HG03521 (cell line): ENCODE measurements at regions not wholly inside any gene's neighbourhood (a gene's known extent, or its start where the extent isn't known, plus 50 kb on each side); places are given as distances from the start of the nearest gene placed in this dataset.
"Not testable (repeated sequence)": the region's sequence is repeated elsewhere in the genome, so short reads cannot be mapped to it uniquely, and the experiment has no call there.

Experiments
- ATAC-seq: cut with Tn5 transposase; IDR thresholded peaks from one replicate; pipeline ENCODE4 v1.9.1; 2021; ENCODE audit warnings: mild to moderate bottlenecking, moderate library complexity; ENCODE audit not compliant: unreplicated experiment

DNA sequence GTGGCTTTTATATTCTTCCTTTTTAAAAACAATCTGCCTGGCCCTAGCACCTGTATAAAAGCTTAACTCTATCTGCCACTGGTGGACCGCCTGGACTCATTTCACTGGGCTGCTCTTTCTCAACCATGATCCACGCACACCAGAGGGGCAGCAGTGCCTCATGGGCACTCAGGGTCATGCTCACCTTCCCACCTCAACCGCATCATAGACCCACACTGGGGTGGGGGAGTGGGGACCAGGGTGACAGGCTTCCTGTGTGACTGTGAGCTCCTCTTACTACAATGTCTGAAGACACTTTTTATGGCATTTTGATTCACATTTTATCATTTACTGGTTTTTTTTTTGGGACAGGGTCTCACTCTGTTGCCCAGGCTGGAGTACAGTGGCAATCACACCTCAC is 4038.8 kb upstream of the TPTE start:
- ATAC-seq: not testable (repeated sequence)

DNA sequence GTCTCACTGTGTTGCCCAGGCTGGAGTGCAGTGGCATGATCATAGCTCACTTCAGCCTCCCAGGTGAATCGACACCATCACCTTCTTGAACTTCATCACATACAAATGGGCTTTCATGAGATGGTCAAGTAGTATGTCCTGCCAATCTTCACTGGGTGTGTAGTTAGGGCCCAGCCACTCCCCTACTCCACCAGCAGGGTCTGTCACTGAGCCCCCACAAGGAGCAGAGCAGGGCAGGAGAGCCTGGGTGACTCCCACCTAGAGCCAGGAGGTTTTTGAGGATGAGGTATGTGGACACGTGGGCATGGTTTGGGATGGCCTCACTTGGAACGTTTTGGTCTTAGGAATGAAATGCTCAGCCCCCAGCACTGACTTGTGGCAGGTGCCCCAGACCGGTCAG is 4037.7 kb upstream of the TPTE start:
- not testable (repeated sequence) for ATAC-seq

DNA sequence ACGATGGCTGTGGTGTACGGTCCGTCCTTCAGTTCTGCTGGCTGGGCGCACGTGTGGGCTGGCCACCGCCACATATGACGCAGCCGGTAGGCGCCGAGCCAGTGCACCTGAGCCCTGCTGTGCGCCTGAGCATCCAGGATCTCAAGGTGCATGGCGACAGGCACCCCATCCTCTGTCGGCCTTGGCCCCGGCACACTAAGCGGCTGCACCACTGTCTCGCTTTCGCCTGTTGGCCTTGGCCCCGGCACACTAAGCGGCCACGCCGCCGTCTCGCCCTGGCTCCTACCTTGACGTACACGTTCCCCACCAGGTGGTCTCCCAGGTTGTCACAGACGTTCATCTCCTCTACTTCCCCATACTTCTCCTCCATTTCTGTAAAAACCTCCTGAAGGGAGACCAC is 4034.6 kb upstream of the TPTE start:
- not testable (repeated sequence) for ATAC-seq

DNA sequence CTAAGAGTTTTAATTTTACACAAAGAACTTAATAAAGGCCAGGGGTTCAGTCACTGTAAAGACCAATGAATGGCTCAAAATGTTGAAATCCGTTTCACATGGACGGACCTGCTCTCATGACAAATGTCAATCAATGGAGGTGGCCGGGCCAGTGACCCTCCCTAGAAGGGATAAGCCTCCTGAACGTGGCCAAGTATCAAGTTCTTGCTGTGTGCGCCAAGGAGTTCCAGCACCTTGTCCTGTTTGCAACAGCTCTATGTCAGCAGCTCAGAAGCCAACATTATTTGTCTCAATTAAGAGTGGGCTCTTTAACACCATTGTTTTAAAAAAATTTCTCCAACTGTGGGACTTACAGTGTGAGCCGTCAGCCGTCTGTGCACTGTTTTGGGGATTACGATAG is 4028.7 kb upstream of the TPTE start:
- ATAC-seq: not testable (repeated sequence)

DNA sequence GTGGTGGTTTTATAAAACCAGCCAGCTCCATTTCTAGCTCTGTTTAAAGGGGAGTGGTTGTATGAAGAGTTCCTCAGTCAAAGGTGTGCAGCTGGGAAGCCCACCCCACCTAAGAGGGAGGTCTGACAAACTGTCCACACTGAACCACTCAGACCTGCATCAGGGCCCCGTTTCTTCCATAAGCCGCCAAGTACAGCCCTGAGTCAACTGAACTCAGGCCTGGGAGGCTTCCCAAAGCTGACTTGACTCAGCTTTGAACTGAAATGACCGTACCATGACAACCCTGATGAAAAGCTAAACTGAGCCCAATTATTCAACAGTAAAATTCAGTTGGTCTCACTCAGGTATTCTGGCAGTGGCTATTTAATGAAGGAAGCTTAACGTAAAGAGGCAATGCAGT is 4027.4 kb upstream of the TPTE start:
- ATAC-seq: not testable (repeated sequence)

DNA sequence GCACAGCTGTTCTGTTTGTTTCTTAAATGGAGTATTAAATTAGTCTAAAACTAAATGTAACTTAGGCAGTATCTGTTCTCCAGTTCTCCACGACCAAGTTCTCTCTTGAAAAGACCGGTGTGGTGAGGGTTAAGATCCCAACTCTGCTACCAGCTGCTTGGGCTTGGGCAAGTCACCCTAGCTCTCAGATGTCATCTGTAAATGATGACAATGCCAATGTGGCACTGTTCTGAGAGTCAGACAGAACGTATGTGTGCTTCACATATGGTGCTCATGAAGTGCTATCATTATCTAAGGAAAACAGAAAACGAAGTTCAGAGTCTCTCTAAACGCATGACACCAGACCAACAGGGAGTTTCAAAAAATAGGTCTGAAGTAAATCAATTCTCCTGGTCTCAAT is 4025.0 kb upstream of the TPTE start:
- not testable (repeated sequence) for ATAC-seq

DNA sequence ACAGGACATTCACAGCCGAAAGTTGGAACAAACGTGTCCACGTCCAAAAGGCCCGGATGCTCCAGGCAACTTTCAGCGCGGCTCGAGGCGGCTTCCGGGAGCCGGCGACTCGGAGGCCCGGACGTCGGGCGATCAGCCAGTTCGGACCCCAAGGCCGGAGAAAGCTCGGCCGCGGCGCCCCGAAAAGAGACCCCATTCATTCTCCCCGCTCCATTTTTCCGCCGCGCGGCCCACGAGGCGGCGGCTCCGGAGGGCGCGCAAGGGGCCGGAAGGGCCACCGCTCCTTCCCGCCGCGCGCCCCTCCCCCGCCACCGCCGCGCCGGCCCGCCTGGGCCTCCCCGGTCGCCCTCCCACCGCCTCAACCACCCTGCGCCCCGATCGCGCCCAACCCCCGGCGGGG is 4022.7 kb upstream of the TPTE start:
- peak; percentile 5 for ATAC-seq

DNA sequence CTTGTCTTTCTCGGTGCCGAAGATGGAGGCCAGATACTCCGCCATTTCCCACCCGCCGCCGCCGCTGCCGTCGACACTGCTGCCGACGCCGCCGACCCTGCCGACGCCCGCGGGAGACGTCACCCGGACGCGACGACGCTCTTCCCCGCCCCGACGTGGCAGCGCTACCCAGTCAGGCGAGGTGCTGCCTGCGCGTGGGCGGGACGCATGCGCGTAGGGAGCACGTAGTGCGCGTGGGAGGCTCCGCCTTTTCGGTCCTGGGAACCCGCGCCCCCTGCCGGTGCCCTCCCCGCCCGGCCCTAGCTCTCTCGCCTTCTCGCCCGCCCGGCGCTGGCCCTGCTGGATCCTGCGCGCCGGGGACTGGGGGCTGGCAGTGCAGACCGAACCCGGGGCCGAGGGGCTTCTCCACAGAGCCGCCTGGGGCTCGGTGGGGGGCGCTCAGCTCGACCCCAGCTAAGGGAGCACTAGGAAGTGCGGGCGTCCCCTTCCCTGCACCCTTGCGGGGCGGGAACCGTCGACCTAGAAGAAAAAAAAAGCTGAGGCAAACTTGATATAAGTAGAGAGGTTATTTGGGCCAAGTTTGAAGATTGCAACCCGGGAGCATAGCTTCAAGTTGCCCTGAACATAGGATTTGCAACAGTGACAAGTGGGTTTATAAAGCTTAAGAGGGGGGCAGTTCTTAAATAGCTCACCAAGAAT is 4022.1 kb upstream of the TPTE start:
- ATAC-seq: peak; percentile 68

DNA sequence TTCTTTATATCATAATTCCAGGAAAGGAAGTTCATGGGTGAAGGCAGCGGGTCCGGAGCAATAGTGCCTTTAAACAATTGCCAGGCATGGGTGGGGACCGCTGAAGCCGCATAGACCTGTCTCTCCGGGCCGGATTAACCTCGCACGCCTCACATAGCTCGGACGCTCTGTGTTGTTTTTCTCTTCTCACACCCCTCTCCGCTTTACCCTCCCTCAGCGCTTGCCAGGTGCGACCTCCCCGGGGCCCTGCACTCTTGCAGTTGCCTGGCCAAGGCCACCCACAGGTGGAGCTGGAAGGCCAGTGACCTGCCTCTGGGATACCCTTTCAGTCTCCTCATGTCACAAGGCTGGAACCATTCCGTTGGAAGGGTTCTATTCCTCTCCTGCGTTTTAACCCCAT is 4021.5 kb upstream of the TPTE start:
- ATAC-seq: not testable (repeated sequence)

DNA sequence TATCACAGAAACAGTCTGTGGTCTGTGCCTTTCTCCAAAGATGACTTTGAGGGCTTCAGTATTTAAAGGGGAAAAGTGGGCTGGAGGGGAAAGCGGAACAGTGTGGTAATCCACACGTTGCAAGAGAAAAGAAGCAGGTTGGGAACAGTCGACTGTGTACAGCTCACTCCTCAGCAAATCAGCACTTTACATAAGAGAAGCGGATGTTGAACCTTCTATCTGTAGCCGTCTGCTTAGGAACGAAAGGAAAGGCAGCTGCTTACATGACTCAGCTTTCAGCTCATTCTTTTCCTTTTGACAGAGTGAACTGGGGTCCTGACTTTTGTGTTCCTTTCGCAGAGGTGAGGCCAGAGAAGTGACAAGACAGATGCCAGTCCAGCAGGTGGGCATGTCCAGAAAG is 4020.7 kb upstream of the TPTE start:
- ATAC-seq: not testable (repeated sequence)

DNA sequence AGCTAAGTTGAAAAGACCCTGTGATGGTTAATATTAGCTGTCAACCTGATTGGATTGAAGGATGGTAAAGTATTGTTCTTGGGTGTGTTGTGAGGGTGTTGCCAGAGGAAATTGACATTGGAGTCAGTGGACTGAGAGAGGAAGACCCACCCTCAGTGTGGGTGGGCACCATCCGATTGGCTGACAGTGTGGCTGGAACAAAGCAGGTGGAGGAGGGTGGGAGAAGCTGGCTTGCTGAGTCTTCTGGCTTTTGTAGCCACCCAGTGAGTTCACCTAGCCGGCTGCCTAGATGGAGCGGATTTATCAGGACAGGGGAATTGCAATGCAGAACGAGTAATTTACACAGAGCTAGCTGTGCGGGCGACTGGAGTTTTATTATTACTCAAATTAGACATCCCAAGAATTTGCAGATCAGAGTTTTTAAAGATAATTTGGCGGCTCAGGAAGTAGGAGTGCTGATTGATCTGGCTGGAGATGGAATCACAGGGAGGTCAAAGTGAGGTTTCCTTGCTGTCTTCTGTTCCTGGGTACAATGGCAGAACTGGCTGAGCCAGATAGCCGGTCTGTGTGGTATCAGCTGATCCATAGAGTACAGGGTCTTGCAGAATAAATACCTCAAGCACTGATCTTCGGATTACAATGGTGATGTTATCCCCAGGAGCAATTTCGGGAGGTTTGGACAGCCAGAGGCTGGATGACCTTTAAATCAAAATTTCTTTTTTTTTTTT is 4015.1 kb upstream of the TPTE start:
- ATAC-seq: not testable (repeated sequence)

DNA sequence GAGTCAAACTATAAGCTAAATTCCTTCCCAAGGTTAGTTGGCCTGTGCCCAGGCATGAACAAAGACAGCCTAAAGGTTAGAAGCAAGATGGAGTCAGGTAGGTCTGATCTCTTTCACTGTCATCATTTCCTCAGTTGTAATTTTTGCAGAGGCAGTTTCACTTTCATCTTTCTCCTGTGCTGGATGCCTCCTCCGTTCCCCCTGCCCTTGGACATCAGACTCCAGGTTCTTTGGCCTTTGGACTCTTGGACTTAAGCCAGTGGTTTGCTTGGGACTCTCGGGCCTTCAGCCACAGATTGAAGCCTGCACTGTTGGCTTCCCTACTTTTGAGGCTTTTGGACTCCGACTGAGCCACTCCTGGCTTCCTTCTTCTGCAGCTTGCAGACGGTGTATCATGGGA is 4013.8 kb upstream of the TPTE start:
- ATAC-seq: not testable (repeated sequence)

DNA sequence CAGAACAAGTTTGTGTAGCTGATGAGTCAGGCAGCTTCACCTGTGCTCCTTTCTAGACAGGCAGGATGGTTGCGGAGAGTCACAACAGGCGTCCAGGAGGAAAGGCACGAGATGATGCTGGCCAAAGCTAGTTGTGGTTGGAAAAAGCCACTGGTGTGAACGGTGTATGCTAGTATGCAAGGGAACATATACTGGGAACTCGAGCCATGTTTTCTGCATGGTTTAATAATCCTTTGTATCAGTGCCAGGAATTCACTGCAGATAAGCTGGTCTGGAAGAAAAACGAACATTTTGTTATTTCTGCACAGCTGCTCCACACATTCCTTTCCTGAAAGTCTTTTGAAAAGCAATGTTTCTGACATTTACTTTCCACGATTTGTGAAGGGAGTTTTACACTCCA is 3999.6 kb upstream of the TPTE start:
- not testable (repeated sequence) for ATAC-seq

DNA sequence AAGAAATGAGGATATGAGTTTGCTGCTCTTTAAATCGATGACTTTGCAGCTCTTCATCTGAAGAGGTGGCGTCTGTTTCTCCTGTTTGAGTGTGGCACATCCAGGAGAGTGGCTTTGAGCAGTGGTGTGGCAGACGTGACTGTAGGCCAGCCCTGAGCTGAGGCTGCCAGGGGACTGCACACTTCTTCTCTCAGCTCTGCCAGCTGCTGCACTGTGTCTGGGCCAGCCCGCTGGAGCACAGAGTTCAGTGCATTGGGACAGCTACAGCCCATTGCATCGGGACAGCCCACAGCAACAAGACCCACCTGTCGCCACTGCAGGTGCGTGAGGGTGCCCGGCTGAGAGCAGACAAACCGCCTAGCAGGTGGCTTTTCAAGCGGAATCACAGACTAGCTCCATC is 3995.2 kb upstream of the TPTE start:
- not testable (repeated sequence) for ATAC-seq

DNA sequence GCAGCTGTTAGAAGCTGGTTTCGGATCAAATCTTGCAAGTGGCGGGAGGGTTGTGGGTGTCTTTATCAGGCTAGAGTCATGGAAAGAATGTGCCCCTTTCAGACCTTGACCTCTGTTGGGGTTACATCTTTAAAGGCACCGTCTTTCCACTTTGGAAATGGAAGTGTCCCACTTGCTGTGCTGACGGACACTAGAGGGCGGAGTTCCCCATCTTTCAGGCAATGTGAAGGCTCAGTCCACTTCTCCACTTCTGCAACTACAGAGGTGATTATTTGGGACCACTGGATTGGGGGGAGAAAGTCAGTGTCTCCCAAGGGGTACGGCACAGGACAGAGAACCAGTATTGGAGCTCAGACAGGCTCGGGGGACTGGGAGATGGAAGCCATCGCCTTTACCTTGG is 3990.7 kb upstream of the TPTE start:
- ATAC-seq: not testable (repeated sequence)

DNA sequence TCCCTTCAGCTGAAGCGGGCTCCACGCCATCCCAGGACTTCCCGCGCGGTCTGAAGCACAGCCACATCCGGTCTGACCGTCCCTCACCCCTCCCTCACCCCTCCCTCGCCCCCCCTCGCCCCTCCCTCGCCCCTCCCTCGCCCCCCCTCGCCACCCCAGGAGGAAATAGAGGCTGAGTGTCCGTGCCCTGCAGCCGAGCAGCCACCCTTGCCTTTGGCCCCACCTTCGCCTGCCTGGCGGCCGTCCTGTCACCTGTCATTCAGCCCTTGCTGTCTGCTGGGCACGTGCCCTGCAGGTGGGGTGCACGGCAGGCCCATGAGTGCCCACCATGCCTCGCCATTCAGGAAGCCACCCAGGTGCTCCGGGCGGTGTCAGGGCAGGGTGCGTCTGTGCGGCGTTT is 3988.1 kb upstream of the TPTE start:
- not testable (repeated sequence) for ATAC-seq

DNA sequence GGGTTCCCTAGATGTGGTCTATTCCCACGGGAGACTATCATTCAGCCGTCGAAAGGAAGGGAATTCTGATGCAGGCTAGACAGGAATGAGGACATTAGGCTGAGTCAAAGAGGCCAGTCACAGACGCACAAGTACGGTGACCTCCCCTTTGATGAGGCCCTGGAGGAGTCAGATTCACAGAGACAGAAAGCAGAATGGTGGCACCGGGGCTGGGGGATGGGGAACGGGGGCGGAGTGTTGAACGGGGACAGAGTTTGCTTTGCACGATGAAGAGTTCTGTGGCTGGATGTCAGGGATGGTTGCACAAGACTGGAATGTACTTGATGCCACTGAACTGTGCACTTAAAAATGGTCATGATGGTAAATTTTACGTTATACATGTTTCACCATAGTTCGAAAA is 3983.1 kb upstream of the TPTE start:
- not testable (repeated sequence) for ATAC-seq

DNA sequence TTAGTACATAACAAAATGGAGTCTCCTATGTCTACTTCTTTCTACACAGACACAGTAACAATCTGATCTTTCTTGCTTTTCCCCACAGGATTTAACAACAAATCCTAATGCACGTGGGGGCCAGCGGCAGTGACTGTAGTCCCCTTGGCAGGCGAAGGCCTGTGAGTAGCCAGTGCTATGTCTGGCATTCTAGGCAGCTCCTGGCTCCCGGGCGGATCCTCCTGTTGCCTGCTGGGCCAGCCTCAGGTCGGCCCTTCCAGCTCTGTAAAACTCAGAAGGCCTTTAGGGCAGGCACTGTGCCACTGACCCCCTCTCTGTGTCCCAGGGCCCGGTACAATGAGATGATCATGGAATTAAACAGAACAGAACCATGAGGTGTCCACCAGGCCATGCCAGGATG is 3981.7 kb upstream of the TPTE start:
- ATAC-seq: not testable (repeated sequence)

DNA sequence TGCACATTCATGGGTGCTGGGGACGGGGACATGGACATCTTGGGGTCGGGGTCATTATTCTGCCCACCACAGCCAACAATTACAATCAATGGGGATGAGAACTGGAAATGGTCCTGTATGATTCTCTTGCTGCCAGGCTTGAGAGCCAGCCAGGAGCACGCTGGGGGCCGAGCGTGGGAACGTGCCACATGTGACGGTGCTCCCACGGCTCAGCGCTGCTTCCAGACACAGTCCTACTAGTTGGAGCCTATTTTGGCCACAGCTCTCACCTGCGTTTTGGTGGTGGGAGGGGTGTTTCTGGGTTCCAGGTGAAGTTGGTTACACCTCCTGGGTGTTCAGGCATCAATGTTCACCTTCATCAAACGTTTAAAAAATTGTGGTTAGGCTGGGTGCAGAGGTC is 3980.3 kb upstream of the TPTE start:
- ATAC-seq: not testable (repeated sequence)

DNA sequence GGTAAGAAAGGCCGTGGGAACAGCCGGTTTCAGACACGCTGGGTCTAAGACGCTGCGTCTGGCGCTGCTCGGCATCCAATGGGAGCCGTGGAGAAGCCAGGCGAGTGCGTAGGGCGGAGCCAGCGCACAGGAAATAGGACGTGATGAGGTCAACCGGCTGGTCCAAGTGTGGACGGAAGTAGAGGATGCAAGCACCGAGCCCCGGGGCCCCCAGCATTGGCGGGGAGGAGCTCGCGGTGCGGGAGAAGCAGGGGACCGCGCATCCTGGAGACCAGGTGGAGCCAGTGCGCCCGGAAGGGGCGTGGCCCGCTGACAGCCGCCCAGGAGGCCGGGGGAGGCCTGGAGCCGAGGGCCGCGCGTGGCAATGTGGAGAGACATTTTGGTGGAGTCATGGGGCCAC is 3976.1 kb upstream of the TPTE start:
- ATAC-seq: not testable (repeated sequence)

DNA sequence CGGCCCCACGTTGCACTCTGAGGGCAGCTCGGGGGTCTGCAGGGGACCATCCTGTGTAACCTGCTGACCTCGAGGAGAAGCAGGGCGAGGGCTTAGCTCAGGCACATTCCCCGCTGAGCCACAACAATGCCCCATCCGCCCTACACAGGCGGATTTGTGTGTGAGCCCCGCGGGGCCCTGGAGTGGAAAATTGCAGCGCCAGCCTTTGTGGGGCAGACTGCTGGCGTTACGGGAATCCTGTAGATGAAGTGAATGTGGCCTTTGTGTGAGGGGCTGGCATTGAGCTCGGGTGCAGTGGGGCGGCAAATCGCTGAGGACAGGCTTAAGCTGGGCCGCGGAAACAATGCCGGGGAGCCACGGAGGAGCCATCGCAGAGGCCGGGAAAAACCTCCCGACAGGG is 3970.3 kb upstream of the TPTE start:
- not testable (repeated sequence) for ATAC-seq
